Thymus (tissue), 11 donors: ENCODE measurements at regions not wholly inside any gene's neighbourhood (a gene's known extent, or its start where the extent isn't known, plus 50 kb on each side); places are given as distances from the start of the nearest gene placed in this dataset.

Source experiments
- DNase-seq, 9 donors: peaks; one replicate each; pipeline ENCODE4 v3.0.0-alpha.2; 2013; ENCODE audit warnings: low spot score in 9 of 9, low read depth in 6 of 9, missing footprints in 1 of 9
- H3K27ac ChIP-seq, 2 donors: one replicate each; pipeline ENCODE4 v1.5.1; 2013; ENCODE audit warnings: control low read depth in 1 of 2, low read depth in 1 of 2, low read length in 1 of 2, mild to moderate bottlenecking in 1 of 2, moderate library complexity in 1 of 2
- H3K27me3 ChIP-seq, 2 donors: one replicate each; pipeline ENCODE4 v1.5.1; 2013; ENCODE audit warnings: low read length in 1 of 2; ENCODE audit not compliant: control insufficient read depth in 2 of 2, insufficient read depth in 1 of 2
- H3K36me3 ChIP-seq, 2 donors: one replicate each; pipeline ENCODE4 v1.5.1; 2013; ENCODE audit warnings: low read length in 1 of 2, mild to moderate bottlenecking in 1 of 2, moderate library complexity in 1 of 2; ENCODE audit not compliant: control insufficient read depth in 2 of 2, insufficient read depth in 2 of 2
- H3K4me1 ChIP-seq, 2 donors: one replicate each; pipeline ENCODE4 v1.5.1; 2013; ENCODE audit warnings: low read length in 2 of 2; ENCODE audit not compliant: control insufficient read depth in 2 of 2, insufficient read depth in 2 of 2
- H3K4me3 ChIP-seq, 2 donors: one replicate each; pipeline ENCODE4 v1.5.1; 2013; ENCODE audit warnings: low read length in 2 of 2, control low read depth in 1 of 2, mild to moderate bottlenecking in 1 of 2
- H3K9me3 ChIP-seq, 2 donors: one replicate each; pipeline ENCODE4 v1.5.1; 2013; ENCODE audit warnings: low read length in 1 of 2, mild to moderate bottlenecking in 1 of 2; ENCODE audit not compliant: control insufficient read depth in 2 of 2, insufficient read depth in 1 of 2
- WGBS: extraction: QIAGEN DNeasy Blood & Tissue Kit; methylation state at CpG from one replicate; pipeline ENCODE4 v1.1.7; 2013; 5-methylcytosine and 5-hydroxymethylcytosine counted together
- donor health status: healthy.

DNA sequence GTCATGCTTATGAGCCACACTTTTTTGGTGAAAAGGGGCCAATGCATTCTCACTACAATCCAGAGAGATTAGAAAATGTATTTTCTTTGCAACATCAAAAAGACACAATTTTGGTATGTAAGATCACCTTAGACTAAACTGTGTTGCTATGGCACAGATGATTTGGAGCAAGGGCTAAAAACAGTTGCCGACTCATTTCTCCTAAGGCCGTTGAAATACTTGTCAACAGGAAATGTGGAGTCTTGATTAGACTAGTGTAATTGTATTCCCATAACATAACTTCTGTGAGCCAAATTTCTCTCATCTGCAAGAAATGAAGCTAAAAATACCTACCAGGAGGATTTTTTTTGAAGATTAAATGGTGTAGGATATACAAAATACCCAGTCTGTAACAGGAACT lies 2547.7 kb downstream of the ARAP2 start:
- WGBS, result 15% methylated on average over 2 of the region's 2 CpGs
- H3K27ac ChIP-seq, result no peak overlapping the region
- DNase-seq, result no peak
- peaks cover 0 to 4% of the 10 kb centered on the region in 2 donors for H3K9me3 ChIP-seq
- no peak overlapping the region for H3K4me3 ChIP-seq
- no peaks in the 10 kb centered on the region for H3K4me1 ChIP-seq
- H3K36me3 ChIP-seq, result no peaks in the 10 kb centered on the region
- no peaks in the 10 kb centered on the region for H3K27me3 ChIP-seq

DNA sequence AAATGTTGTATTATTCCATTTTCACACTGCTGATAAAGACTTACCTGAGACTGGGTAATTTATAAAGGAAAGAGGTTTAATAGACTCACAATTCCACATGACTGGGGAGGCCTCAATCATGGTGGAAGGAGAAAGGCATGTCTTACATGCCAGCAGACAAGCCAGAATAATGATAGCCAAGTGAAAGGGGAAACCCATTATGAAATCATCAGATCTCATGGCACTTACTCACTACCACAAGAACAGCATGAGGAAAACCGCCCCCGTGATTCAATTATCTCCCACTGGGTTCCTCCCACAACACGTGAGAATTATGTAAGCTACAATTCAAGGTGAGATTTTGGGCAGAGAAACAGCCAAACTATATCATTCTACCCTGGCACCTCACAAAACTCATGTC lies 2535.1 kb downstream of the ARAP2 start:
- Histone ChIP-seq H3K4me3 (no peak overlapping the region), H3K9me3 (peaks cover 0 to 7% of the 10 kb centered on the region in 2 donors), H3K4me1 (no peaks in the 10 kb centered on the region), H3K27me3 (no peaks in the 10 kb centered on the region), H3K27ac (no peak overlapping the region), H3K36me3 (no peaks in the 10 kb centered on the region)
- 93% methylated on average over 3 of the region's 3 CpGs for WGBS
- no peak for DNase-seq

DNA sequence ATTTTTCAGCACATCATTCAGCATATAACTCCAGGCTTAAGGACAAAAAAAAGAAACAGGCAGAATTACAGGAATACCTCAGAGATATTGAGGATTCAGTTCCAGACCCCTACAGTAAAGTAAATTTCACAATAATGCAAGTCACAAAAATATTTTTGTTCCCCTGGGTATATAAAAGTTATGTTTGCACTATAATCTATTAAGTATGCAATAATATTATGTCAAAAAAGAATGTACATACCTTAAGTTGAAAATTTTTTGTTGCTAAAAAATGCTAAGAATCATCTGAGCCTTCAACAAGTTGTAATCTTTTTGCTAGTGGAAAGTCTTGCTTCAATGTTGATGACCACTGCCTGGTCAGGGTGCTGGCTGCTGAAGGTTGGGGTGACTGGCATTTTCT lies 2532.5 kb downstream of the ARAP2 start:
- peaks cover 0 to 7% of the 10 kb centered on the region in 2 donors for H3K9me3 ChIP-seq
- no peak overlapping the region for H3K4me3 ChIP-seq
- H3K27ac ChIP-seq, result no peak overlapping the region
- no peaks in the 10 kb centered on the region for H3K36me3 ChIP-seq
- H3K27me3 ChIP-seq, result no peaks in the 10 kb centered on the region
- H3K4me1 ChIP-seq, result no peaks in the 10 kb centered on the region
- DNase-seq, result no peak

DNA sequence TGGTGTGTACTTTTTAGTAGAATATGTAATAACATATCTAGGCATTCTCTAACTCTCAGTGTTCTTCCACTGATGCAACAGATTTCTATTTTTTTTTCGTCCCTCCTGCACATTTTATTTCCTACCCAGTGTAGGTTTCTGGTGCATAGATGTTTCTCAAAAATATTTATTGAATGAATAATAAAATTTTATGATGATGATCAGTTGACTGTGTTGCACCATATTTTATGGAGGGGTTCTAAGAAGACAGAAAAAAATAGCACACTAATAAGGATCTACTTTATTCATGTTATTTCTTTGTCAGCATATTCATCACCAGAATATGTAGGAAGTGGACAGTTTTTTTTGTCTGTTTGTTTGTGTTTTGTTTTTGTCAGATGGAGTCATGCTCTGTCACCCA lies 2529.3 kb downstream of the ARAP2 start:
- no peak for DNase-seq
- 92% methylated on average over 1 of the region's 1 CpG for WGBS
- H3K36me3 ChIP-seq, result no peaks in the 10 kb centered on the region
- H3K9me3 ChIP-seq, result peaks cover 0 to 4% of the 10 kb centered on the region in 2 donors
- no peak overlapping the region for H3K4me3 ChIP-seq
- H3K27me3 ChIP-seq, result no peaks in the 10 kb centered on the region
- no peaks in the 10 kb centered on the region for H3K4me1 ChIP-seq
- H3K27ac ChIP-seq, result no peak overlapping the region

DNA sequence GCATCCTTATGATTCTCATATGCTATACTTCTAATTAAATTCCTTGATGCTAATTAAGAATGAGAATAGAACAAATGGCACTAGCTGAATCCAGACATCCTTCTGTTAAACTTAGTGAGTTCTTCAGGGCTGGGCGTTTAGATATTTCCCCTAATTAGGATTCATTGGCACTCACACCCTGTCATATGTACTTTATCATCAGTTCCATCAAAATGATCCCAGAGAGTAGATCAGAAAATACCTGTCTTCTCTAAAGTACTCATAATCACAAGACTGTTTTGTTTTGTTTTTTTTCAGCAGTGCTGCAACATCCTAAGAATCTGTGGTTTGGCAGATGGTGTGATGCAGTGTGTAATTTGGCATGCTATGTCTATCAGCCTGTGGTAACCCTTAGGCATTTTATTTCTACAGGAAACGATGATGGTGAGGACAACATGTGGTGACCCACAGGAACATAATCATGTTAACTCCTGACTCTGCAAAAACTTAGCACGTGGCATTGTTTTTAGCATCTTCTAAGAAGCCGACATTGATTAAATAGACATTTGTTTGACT lies 2528.4 kb downstream of the ARAP2 start:
- Histone ChIP-seq H3K4me1 (no peaks in the 10 kb centered on the region), H3K27me3 (no peaks in the 10 kb centered on the region), H3K36me3 (no peaks in the 10 kb centered on the region), H3K4me3 (no peak overlapping the region), H3K9me3 (no peaks in the 10 kb centered on the region), H3K27ac (no peak overlapping the region)
- 76% methylated on average over 4 of the region's 4 CpGs for WGBS
- DNase-seq, result no peak

DNA sequence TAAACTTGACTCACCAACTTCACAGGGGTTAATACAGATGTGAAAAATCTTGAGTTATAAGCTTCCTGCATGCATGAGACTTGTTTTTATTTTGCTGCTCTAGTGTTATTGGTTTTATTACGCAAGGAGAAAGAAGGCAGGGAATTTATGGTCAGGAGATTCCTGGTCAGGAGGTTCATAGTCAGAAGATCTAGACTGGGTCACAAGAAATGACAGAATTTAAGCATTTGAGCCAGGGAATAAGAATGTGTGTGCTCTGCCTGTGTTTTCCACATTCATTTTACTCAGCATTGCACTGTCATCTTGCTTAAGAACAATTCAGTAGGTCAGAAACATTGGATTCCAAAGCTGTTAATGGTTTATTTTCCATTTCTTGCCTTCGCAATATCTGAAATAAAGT lies 2522.1 kb downstream of the ARAP2 start:
- H3K36me3 ChIP-seq, result no peaks in the 10 kb centered on the region
- no peaks in the 10 kb centered on the region for H3K27me3 ChIP-seq
- WGBS, result 93% methylated on average over 2 of the region's 2 CpGs
- no peaks in the 10 kb centered on the region for H3K4me1 ChIP-seq
- H3K27ac ChIP-seq, result no peak overlapping the region
- DNase-seq, result no peak
- no peaks in the 10 kb centered on the region for H3K9me3 ChIP-seq
- no peak overlapping the region for H3K4me3 ChIP-seq

DNA sequence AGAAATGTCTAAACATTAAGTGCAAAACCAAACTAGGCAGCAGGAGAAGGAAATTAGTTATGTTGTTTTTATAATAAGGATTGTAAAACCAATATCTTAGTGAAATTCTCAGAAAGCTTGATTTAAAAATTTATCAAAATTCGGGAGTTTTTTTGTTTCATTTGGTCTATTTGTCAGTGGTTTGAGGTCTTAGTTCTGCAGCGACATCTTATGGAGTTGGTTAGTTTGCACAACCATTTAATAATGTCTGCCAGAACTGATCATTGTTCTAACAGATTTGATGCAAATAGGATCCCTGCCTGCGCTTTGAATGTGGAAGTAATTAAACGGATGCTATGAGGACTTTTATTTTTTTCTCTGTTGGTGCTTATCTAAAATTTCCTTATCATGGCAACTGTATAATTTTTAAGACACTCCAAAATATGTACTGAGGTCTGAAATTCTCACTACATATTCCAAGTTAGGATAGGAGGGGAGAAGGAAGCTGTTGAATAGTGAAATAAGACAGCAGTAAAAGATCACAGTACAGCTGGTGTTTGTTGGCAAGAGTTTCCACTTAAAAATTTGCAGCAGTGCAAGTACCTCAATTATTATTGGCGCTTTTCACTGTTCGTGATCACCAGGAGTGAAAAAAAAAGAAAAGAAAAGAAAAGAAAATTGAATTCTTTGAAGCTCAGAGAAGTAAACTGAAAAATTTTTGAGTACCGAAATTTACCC lies 2521.4 kb downstream of the ARAP2 start:
- no peaks in the 10 kb centered on the region for H3K9me3 ChIP-seq

DNA sequence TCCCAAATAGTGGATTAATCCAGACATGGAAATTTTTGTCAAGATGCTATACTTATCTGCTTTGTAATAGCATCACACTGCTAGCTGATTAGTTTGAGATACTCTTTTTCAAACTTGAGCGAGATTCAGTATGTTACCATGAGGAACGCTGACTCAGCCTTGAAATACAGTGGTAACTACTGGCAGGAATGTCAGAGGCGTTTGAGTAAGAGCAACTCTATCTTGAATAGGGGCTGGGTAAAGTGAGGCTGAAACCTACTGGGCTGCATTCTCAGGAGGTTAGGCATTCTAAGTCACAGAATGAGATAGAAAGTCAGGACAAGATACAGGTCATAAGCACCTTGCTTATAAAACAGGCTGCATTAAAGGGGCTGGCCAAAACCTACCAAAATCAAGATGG lies 2519.6 kb downstream of the ARAP2 start:
- no peaks in the 10 kb centered on the region for H3K27me3 ChIP-seq
- no peaks in the 10 kb centered on the region for H3K9me3 ChIP-seq
- 93% methylated on average over 3 of the region's 3 CpGs for WGBS
- no peak for DNase-seq
- no peak overlapping the region for H3K27ac ChIP-seq
- H3K36me3 ChIP-seq, result no peaks in the 10 kb centered on the region
- no peaks in the 10 kb centered on the region for H3K4me1 ChIP-seq
- H3K4me3 ChIP-seq, result no peak overlapping the region

More for the DNA sequence above, 2521.4 kb downstream of the ARAP2 start:
- DNase-seq, result no peak
- Histone ChIP-seq H3K4me1 (no peaks in the 10 kb centered on the region), H3K27ac (no peak overlapping the region), H3K36me3 (no peaks in the 10 kb centered on the region), H3K27me3 (no peaks in the 10 kb centered on the region), H3K4me3 (no peak overlapping the region)
- WGBS, result 88% methylated on average over 7 of the region's 7 CpGs

DNA sequence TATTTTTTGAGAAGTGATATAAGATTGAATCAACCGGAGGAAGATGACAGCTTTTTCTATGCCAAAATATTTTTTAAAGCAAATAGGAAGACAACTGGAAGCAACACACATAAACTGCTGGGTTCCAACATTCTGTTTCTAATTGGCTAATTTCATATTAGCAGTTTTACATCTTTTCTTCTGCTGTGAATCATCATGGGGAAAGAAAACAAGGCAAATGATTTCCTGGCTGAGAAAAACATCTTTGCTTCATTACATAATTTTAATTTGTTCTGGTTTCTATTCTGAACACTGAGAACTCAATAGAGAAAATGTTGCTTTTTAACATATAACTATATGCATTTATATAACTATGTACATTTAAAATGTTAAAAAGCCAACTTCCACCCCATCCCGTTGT lies 2518.5 kb downstream of the ARAP2 start:
- 90% methylated on average over 2 of the region's 2 CpGs for WGBS
- H3K9me3 ChIP-seq, result no peaks in the 10 kb centered on the region
- no peak for DNase-seq

More for the DNA sequence above, 2518.5 kb downstream of the ARAP2 start:
- no peaks in the 10 kb centered on the region for H3K36me3 ChIP-seq
- no peaks in the 10 kb centered on the region for H3K27me3 ChIP-seq
- no peak overlapping the region for H3K27ac ChIP-seq
- H3K4me3 ChIP-seq, result no peak overlapping the region
- H3K4me1 ChIP-seq, result no peaks in the 10 kb centered on the region
